ENCODE measurements at regions not wholly inside any gene's neighbourhood (a gene's known extent, or its start where the extent isn't known, plus 50 kb on each side); places are given as distances from the start of the nearest gene placed in this dataset.

DNA sequence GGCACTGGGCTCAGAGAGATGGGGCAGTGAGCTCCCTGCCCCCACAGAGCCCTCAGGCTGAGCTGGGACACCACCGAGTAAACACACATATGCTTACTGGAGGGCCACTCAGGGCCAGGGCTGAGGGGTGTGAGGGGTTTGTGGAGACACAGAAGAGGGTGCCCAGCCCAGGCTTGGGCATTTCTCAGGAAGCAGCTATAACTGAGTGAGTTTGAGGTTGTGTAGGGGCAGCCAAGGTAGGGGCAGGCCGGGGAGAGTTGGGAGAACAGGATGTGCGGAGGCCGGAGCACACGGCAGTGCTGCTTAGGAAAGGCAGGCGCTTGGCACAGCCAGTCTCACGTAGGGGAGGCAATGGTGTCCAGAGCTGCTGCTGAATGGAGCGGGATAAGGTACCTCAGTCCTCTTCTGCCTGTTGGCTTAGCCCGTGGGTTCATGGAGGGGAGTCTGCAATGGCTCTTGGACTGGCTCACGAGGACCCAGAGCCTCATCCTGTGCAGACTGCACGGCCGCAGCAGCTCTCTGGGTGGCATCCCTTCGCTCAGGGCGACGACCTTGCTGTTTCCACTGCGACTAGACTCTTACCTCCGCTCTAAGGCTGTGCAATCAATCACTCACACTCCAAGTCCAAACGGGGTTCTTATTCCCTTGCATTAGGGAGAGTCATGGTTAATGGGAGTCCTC lies 466.1 kb upstream of the HS6ST1 start:
- Mint-ChIP-seq H3K27me3 (no peaks in the 10 kb centered on the region), H3K4me1 (ENCODE audit: low read depth) (no peaks in the 10 kb centered on the region), H3K36me3 (ENCODE audit: low read depth) (no peaks in the 10 kb centered on the region), H3K27ac (no peak overlapping the region), H3K4me3 (no peak overlapping the region), H3K9me3 (peaks cover 7% of the 10 kb centered on the region)
- DNase-seq, result no peak

DNA sequence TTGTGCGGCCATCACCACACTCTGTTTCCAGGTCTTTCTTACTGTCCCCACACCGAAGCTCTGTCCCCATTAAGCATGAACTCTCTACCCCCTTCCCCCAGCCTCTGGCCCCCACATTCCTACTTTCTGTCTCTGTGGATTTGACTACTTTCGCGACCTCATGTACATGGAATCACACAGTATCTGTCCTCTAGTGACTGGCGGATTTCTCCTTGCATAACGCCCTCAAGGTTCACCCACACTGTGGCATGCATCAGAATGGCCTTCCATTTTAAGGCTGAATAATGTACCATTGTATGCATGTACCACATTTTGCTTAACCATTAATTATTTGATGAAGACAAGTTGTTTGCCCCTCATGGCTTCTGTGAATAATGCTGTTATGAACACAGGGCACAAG lies 467.6 kb upstream of the HS6ST1 start:
- H3K4me3 Mint-ChIP-seq, result no peak overlapping the region
- no peaks in the 10 kb centered on the region for H3K36me3 Mint-ChIP-seq (ENCODE audit: low read depth)
- DNase-seq, result no peak
- peaks cover 7% of the 10 kb centered on the region for H3K9me3 Mint-ChIP-seq
- no peaks in the 10 kb centered on the region for H3K4me1 Mint-ChIP-seq (ENCODE audit: low read depth)
- no peak overlapping the region for H3K27ac Mint-ChIP-seq
- H3K27me3 Mint-ChIP-seq, result no peaks in the 10 kb centered on the region

DNA sequence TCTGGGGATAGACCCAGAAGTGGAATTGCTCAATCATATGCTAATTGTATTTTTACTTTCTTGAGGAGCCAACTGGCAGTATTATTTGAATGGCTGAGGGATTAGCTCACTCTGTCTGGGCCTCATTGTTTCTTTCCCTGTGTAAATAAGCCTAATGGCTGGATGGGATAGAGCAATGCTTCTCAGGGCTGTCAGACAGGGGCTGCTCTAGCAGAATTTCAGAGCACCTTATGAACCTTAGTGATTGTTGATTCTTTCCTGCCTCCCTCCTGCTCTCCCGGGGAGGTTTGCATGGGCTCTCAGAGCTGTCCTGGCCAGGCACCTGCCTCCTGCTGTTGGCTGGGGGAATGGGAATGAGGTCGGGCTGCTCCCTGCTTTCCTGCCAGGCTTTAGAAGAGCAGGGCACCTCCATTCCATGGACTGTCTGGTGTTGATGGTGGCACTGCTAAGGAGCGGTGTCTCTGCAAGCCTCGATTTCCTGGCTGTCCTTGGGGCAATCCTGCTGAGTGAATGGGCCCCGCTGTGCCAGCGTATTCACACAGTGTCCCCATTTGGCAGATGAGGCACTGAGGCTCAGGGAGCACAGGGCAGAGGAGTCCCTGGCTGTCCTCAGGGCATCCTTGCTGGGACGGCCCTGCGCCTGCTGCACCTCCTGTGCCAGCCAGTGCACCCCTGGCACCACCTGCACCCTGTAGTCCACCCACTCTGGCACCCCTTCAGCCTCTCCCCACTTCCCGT lies 468.2 kb upstream of the HS6ST1 start:
- peaks cover 7% of the 10 kb centered on the region for H3K9me3 Mint-ChIP-seq
- DNase-seq, result no peak
- H3K27me3 Mint-ChIP-seq, result no peaks in the 10 kb centered on the region
- H3K36me3 Mint-ChIP-seq (ENCODE audit: low read depth), result no peaks in the 10 kb centered on the region
- H3K4me1 Mint-ChIP-seq (ENCODE audit: low read depth), result no peaks in the 10 kb centered on the region
- no peak overlapping the region for H3K4me3 Mint-ChIP-seq
- H3K27ac Mint-ChIP-seq, result no peak overlapping the region

- no peaks in the 10 kb centered on the region for H3K27me3 Mint-ChIP-seq
- H3K27ac Mint-ChIP-seq, result no peak overlapping the region
- H3K4me3 Mint-ChIP-seq, result no peak overlapping the region
- DNase-seq, result no peak
- H3K4me1 Mint-ChIP-seq (ENCODE audit: low read depth), result no peaks in the 10 kb centered on the region
- no peaks in the 10 kb centered on the region for H3K36me3 Mint-ChIP-seq (ENCODE audit: low read depth)
- H3K9me3 Mint-ChIP-seq, result peaks cover 7% of the 10 kb centered on the region
Observed at GRCh38 chr2:128787616-128788015, 468.9 kb upstream of the HS6ST1 start.

GRCh38 chr2:128788636-128789220 lies 470.1 kb upstream of the HS6ST1 start:
- Mint-ChIP-seq H3K36me3 (ENCODE audit: low read depth) (no peaks in the 10 kb centered on the region), H3K4me1 (ENCODE audit: low read depth) (no peaks in the 10 kb centered on the region), H3K27ac (no peak overlapping the region), H3K9me3 (peaks cover 7% of the 10 kb centered on the region), H3K27me3 (no peaks in the 10 kb centered on the region), H3K4me3 (no peak overlapping the region)
- no peak for DNase-seq

DNA sequence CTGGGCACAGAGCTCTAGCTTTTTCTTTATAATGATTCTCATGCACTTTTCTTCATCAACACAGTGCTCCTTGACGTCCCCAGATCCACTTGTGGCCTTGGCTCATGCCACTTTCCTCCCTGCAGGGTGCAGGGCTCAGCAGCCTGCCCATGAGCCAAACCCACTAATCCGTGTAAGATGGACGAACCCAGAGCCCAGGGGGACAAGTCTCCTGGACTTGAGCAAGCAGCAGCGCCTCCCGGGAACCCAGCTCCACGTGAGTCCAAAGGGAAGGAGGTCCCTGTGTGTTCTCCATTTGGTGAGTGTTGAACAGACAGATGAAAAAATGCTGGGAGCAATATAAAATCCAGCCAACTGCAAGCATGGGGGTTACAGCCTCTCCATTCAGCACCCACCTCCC lies 470.6 kb upstream of the HS6ST1 start:
- no peaks in the 10 kb centered on the region for H3K4me1 Mint-ChIP-seq (ENCODE audit: low read depth)
- H3K9me3 Mint-ChIP-seq, result peaks cover 7% of the 10 kb centered on the region
- no peak overlapping the region for H3K4me3 Mint-ChIP-seq
- H3K36me3 Mint-ChIP-seq (ENCODE audit: low read depth), result no peaks in the 10 kb centered on the region
- H3K27me3 Mint-ChIP-seq, result no peaks in the 10 kb centered on the region
- DNase-seq, result no peak
- no peak overlapping the region for H3K27ac Mint-ChIP-seq

GRCh38 chr2:128789776-128790455 lies 471.2 kb upstream of the HS6ST1 start:
- Mint-ChIP-seq H3K4me3 (no peak overlapping the region), H3K27ac (no peak overlapping the region), H3K27me3 (no peaks in the 10 kb centered on the region), H3K36me3 (ENCODE audit: low read depth) (no peaks in the 10 kb centered on the region), H3K4me1 (ENCODE audit: low read depth) (no peaks in the 10 kb centered on the region), H3K9me3 (peaks cover 7% of the 10 kb centered on the region)
- peak; percentile 5 for DNase-seq

GRCh38 chr2:128790541-128791001 lies 471.9 kb upstream of the HS6ST1 start:
- Mint-ChIP-seq H3K27ac (no peak overlapping the region), H3K27me3 (no peaks in the 10 kb centered on the region), H3K9me3 (peaks cover 7% of the 10 kb centered on the region), H3K4me3 (no peak overlapping the region), H3K4me1 (ENCODE audit: low read depth) (no peaks in the 10 kb centered on the region), H3K36me3 (ENCODE audit: low read depth) (no peaks in the 10 kb centered on the region)
- no peak for DNase-seq

DNA sequence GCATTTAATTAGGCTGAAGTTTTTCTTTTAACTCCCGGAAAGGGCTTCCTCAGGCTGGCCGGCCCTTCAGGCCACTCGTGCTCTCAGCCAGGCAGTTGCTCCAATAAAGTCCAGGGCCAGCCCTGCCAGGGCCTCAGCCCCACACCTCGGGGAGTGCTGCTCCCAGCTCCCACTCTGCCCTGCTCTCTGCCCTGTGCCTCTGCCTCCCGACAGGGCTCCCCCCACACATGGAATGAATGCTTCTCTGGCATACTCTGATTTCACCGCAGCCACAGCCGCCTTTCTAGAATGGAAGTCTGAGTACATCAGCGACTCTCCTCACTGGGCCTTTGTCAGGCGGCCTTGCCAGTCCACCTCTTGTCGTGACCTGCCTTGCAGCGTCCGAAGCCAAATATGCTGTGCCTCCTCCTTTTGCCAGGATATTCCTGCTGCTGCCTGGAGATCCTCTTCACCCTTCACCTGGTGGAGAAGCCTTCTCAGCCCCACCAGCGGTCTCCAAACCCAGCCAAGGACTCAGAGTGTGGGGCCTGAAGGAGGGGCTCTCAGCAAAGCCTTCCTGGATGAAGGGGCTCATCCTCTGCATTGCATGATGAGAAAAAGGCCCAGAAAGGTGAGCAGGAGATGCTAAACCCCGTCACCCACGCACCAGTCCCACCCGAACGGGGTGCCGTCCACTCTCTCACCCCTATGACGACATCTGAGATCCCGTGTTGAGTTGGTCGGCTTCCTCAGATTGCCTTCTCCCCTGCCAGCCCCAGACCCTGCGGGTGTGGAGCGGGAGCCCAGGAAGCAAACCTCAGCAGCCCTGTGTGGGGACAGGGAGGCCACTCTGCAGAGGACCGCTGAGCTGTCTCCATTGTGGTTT lies 472.7 kb upstream of the HS6ST1 start:
- H3K9me3 Mint-ChIP-seq, result peaks cover 7% of the 10 kb centered on the region

DNA sequence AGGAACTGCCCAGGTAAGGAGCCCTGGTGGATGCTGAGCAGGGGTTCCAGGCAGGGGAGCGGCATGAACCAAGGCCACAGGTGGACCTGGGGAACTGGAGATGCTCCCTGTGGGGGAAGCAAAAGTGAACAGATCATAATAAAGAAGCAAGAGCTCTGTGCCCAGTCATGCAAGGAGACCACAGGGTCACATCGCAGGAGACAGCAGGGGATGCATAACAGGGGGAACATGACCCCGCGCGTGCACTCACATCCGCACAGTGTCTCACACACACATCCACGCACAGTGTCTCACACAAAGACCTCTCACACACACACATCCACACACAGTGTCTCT lies 473.3 kb upstream of the HS6ST1 start:
- no peak for DNase-seq
- peaks cover 7% of the 10 kb centered on the region for H3K9me3 Mint-ChIP-seq
- H3K36me3 Mint-ChIP-seq (ENCODE audit: low read depth), result no peaks in the 10 kb centered on the region
- H3K27me3 Mint-ChIP-seq, result no peaks in the 10 kb centered on the region
- H3K27ac Mint-ChIP-seq, result no peak overlapping the region
- no peak overlapping the region for H3K4me3 Mint-ChIP-seq
- no peaks in the 10 kb centered on the region for H3K4me1 Mint-ChIP-seq (ENCODE audit: low read depth)

More for the DNA sequence above, 472.7 kb upstream of the HS6ST1 start:
- no peaks in the 10 kb centered on the region for H3K27me3 Mint-ChIP-seq
- no peak overlapping the region for H3K4me3 Mint-ChIP-seq
- H3K36me3 Mint-ChIP-seq (ENCODE audit: low read depth), result no peaks in the 10 kb centered on the region
- no peak for DNase-seq
- no peak overlapping the region for H3K27ac Mint-ChIP-seq
- no peaks in the 10 kb centered on the region for H3K4me1 Mint-ChIP-seq (ENCODE audit: low read depth)

DNA sequence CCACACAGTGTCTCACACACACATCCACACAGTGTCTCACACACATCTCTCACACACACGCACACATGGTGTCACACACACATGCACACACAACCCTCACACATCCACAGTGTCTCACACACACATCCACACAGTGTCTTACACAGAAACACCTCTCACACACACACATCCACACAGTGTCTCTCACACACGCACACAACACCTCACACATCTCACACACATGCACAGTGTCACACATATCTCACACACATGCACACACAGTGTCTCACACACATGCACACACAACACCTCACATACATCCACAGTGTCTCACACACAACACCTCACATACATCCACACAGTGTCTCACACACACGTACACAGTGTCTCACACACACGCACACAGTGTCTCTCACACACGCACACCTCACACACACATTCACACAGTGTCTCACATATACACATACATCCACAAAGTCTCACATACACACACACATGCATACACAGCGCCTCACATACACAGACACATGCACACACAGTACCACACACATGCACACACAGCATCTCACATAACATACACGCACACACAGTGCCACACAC lies 473.9 kb upstream of the HS6ST1 start:
- Mint-ChIP-seq H3K27ac (no peak overlapping the region), H3K27me3 (no peaks in the 10 kb centered on the region), H3K4me1 (ENCODE audit: low read depth) (no peaks in the 10 kb centered on the region), H3K36me3 (ENCODE audit: low read depth) (no peaks in the 10 kb centered on the region), H3K9me3 (peaks cover 7% of the 10 kb centered on the region), H3K4me3 (no peak overlapping the region)
- no peak for DNase-seq

- DNase-seq, result no peak
- Mint-ChIP-seq H3K27me3 (no peaks in the 10 kb centered on the region), H3K4me1 (ENCODE audit: low read depth) (no peaks in the 10 kb centered on the region), H3K9me3 (peaks cover 5% of the 10 kb centered on the region), H3K36me3 (ENCODE audit: low read depth) (no peaks in the 10 kb centered on the region), H3K27ac (no peak overlapping the region), H3K4me3 (no peak overlapping the region)
Observed at GRCh38 chr2:128793404-128793803, 474.7 kb upstream of the HS6ST1 start.

- Mint-ChIP-seq H3K36me3 (ENCODE audit: low read depth) (no peaks in the 10 kb centered on the region), H3K4me1 (ENCODE audit: low read depth) (no peaks in the 10 kb centered on the region), H3K27ac (no peak overlapping the region), H3K27me3 (no peaks in the 10 kb centered on the region), H3K9me3 (no peaks in the 10 kb centered on the region), H3K4me3 (no peak overlapping the region)
- DNase-seq, result no peak
Observed at GRCh38 chr2:128794285-128794684, 475.6 kb upstream of the HS6ST1 start.

GRCh38 chr2:128796321-128796720 lies 477.7 kb upstream of the HS6ST1 start:
- no peaks in the 10 kb centered on the region for H3K27me3 Mint-ChIP-seq
- H3K4me1 Mint-ChIP-seq (ENCODE audit: low read depth), result no peaks in the 10 kb centered on the region
- no peaks in the 10 kb centered on the region for H3K9me3 Mint-ChIP-seq

More at GRCh38 chr2:128796321-128796720, 477.7 kb upstream of the HS6ST1 start:
- no peak overlapping the region for H3K4me3 Mint-ChIP-seq
- H3K27ac Mint-ChIP-seq, result no peak overlapping the region
- DNase-seq, result no peak
- H3K36me3 Mint-ChIP-seq (ENCODE audit: low read depth), result no peaks in the 10 kb centered on the region
